ENCODE measurements at regions not wholly inside any gene's neighbourhood (a gene's known extent, or its start where the extent isn't known, plus 50 kb on each side); places are given as distances from the start of the nearest gene placed in this dataset.

- TF ChIP-seq ZNF597 (CRISPR knock-in tag; IDR thresholded peaks at IDR 0.05) (no peak), KAT2B (IDR thresholded peaks at IDR 0.05; ENCODE audit: borderline replicate concordance, low read depth, low read length) (no peak), HBP1 (CRISPR knock-in tag; IDR thresholded peaks at IDR 0.05; ENCODE audit: low read depth) (no peak), SP1 (IDR thresholded peaks at IDR 0.05) (no peak), SP1 (CRISPR knock-in tag; IDR thresholded peaks at IDR 0.05) (no peak), GLI4 (CRISPR knock-in tag; IDR thresholded peaks at IDR 0.05; ENCODE audit: borderline replicate concordance) (no peak), ISX (CRISPR knock-in tag; conservative IDR thresholded peaks at IDR 0.05) (no peak), ZBTB20 (CRISPR knock-in tag; IDR thresholded peaks at IDR 0.05; ENCODE audit: borderline replicate concordance, low read depth) (0 out of 2 replicates have a peak, but pooled peaks have one; percentile 47), ZNF251 (CRISPR knock-in tag; IDR thresholded peaks at IDR 0.05) (no peak), ESRRA (CRISPR knock-in tag; IDR thresholded peaks at IDR 0.05; ENCODE audit: low read depth) (no peak), MTA3 (CRISPR knock-in tag; IDR thresholded peaks at IDR 0.05) (no peak), ZNF572 (CRISPR knock-in tag; IDR thresholded peaks at IDR 0.05) (no peak), NFATC3 (CRISPR knock-in tag; IDR thresholded peaks at IDR 0.05) (no peak), ZNF275 (CRISPR knock-in tag; IDR thresholded peaks at IDR 0.05; ENCODE audit: borderline replicate concordance) (no peak), ZNF24 (IDR thresholded peaks at IDR 0.05) (no peak), HNRNPH1 (optimal IDR thresholded peaks at IDR 0.05; ENCODE audit: low read depth, low read length) (no peak), ZKSCAN1 (IDR thresholded peaks at IDR 0.05; ENCODE audit: low read length) (no peak), ZNF747 (CRISPR knock-in tag; IDR thresholded peaks at IDR 0.05; ENCODE audit: borderline replicate concordance) (0 out of 2 replicates have a peak, but pooled peaks have one; percentile 38), ZNF839 (CRISPR knock-in tag; IDR thresholded peaks at IDR 0.05; ENCODE audit: borderline replicate concordance) (no peak), MBNL3 (CRISPR knock-in tag; conservative IDR thresholded peaks at IDR 0.05) (no peak), ZNF331 (CRISPR knock-in tag; IDR thresholded peaks at IDR 0.05) (no peak), ZEB1 (IDR thresholded peaks at IDR 0.05; ENCODE audit: insufficient replicate concordance, low read depth) (no peak), YEATS4 (CRISPR knock-in tag; IDR thresholded peaks at IDR 0.05; ENCODE audit: borderline replicate concordance) (peak; percentile 56; the same call in 1 of the 2 replicates), HMG20A (CRISPR knock-in tag; IDR thresholded peaks at IDR 0.05; ENCODE audit: borderline replicate concordance) (peak; percentile 48; the same call in 1 of the 2 replicates), MLLT10 (CRISPR knock-in tag; IDR thresholded peaks at IDR 0.05) (no peak), ZNF724P (CRISPR knock-in tag; IDR thresholded peaks at IDR 0.05; ENCODE audit: borderline replicate concordance) (no peak), CSRNP2 (CRISPR knock-in tag; conservative IDR thresholded peaks at IDR 0.05; ENCODE audit: low read depth) (no peak), RAD21 (CRISPR knock-in tag; IDR thresholded peaks at IDR 0.05) (peak; percentile 53; the same call in 1 of the 2 replicates)
These were observed 96.0 kb downstream of the INHBB start (continued) for GRCh38 chr2:120441744-120442471.
